GM10248 (cell line): ENCODE measurements at regions not wholly inside any gene's neighbourhood (a gene's known extent, or its start where the extent isn't known, plus 50 kb on each side); places are given as distances from the start of the nearest gene placed in this dataset.

ENCODE experiments used
- CTCF ChIA-PET: fragments of 300-600 bp; sonication (Branson Sonifier 250); formaldehyde crosslinking; extraction: SDS; loops from one replicate; lab custom pipeline; 2021; ENCODE audit warnings: antibody characterized with exemption; lab: Yijun Ruan, JAX
- POLR2A ChIA-PET: fragments of 350-650 bp; sonication (Branson Sonifier 250); formaldehyde crosslinking; extraction: SDS; loops from one replicate; lab custom pipeline; 2020; ENCODE audit warnings: antibody characterized with exemption; lab: Yijun Ruan, JAX
- DNase-seq: peaks from one replicate; pipeline ENCODE4 v3.0.0; 2012; ENCODE audit errors: extremely low spot score
- TF ChIP-seq, protein P1 (sequence below): IDR thresholded peaks from 2 replicates; pipeline ENCODE4 v1.5.1; 2012; ENCODE audit warnings: mild to moderate bottlenecking, low read depth; ENCODE audit errors: extremely low read depth, missing control alignments, control extremely low read depth

DNA sequence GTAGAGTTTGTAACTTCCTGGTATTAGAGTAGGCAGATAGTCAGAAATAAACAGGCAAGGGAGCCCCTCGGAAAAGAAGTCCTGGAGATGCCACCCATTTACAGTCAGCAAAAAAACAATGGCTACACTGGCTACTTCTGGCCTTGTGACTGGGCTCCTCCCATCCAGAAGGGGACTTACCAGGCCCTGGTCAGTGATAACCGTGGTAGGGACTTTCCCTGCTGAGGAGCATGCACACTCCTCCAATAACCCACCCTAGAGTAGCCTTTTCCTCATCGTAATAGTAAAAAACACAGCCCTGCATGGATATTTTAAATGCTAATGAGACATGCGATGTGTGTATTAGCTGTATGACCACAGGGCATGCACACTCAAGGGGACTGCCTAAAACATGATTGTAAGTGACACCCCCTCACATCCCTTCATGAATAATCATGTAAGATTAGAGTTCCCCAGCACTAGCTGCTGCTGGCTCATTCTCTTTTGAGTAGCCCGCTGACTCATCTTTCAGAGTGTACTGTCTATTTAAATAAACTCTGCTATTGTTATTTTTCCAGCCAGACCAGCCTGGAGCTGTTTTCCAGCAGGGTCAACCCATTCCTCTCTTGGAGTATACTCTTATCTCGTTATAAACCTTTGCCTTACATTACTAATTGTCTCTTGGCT, 413.8 kb upstream of the TMTC1 start:
- ChIA-PET CTCF (no interaction called here), POLR2A (no interaction called here)
- no peak for DNase-seq
- TF ChIP-seq, protein P1, sequence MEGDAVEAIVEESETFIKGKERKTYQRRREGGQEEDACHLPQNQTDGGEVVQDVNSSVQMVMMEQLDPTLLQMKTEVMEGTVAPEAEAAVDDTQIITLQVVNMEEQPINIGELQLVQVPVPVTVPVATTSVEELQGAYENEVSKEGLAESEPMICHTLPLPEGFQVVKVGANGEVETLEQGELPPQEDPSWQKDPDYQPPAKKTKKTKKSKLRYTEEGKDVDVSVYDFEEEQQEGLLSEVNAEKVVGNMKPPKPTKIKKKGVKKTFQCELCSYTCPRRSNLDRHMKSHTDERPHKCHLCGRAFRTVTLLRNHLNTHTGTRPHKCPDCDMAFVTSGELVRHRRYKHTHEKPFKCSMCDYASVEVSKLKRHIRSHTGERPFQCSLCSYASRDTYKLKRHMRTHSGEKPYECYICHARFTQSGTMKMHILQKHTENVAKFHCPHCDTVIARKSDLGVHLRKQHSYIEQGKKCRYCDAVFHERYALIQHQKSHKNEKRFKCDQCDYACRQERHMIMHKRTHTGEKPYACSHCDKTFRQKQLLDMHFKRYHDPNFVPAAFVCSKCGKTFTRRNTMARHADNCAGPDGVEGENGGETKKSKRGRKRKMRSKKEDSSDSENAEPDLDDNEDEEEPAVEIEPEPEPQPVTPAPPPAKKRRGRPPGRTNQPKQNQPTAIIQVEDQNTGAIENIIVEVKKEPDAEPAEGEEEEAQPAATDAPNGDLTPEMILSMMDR, result no peak

DNA sequence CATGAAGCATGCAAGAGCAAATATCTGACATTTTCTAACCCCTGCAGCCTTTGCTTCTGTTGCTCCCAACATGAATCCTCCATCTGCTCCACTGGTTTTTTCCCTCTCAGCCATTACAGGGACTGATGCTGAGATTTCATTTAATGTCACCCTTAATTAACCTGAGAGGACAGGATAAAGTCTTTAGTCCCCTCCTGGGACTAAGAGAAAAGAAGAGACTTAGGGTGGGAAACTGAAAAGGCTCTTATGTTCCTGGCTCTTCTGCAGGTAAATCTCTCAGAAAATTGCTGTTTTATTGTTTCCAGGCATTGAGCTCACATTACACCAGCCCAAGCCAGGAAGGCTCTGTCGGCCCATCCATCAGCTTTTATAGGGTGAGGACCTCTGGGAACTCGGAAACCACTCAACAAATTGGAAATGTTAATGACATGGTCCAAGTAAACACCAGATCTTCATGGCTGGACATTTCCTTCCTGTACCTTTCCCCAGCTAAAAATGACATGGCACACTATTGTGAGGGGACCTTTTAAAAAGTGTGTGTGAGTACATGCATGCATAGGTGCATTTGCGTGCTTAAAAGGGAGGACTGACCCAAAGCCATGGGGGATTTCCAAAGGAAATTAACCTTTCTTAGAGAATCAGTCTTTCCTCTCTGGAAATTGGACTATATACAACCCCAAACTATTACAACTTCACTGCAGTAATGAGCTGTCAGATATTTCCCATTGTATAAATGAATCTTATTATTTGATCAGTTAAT, 408.1 kb upstream of the TMTC1 start:
- DNase-seq, result no peak
- CTCF ChIA-PET, result interaction anchor here (0.5 kb wide), 1 partner anchor 40 kb away, joined by 3 read pairs; no protein-coding TSS in a partner anchor
- POLR2A ChIA-PET, result no interaction called here
- TF ChIP-seq, protein P1, result no peak

DNA sequence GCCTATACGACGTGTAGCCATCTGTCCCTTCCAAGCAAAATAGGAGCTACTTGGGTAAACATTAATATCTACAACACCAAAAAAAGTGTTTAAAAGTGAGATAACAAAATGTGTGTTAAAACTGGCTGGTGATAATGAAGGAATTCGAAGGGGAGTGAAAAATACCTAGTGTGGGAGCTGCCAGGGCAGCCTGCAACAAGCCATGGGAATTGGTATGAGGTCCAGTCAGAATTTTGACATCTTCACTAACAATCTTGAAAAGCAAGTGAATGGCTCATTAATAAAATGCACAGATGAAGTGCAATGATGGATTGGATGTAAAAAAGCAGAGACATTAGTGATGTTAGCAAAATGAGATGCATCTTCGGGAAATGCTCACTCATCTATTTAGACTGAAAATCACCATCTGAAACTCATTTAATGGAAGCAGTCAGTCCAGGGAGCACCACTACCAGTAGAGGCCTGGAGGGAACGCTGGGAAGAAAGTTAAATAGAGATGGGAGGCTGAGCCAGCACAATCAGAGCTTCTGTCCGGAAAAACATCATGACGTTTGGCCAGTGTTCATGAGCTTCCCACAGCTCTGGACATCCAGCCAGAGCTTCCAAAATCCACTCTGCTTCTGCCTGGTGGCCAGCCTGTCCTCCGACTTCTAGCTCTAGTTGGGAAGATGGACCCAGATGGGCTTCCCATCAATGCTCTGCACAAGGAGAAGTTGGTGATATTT, 405.0 kb upstream of the TMTC1 start:
- CTCF ChIA-PET, result interaction anchor here (0.7 to 1.5 kb wide), 3 partner anchors 9 to 60 kb away, joined by 3 read pairs; no protein-coding TSS in a partner anchor
- no peak for DNase-seq
- POLR2A ChIA-PET, result no interaction called here
- TF ChIP-seq, protein P1, result no peak

DNA sequence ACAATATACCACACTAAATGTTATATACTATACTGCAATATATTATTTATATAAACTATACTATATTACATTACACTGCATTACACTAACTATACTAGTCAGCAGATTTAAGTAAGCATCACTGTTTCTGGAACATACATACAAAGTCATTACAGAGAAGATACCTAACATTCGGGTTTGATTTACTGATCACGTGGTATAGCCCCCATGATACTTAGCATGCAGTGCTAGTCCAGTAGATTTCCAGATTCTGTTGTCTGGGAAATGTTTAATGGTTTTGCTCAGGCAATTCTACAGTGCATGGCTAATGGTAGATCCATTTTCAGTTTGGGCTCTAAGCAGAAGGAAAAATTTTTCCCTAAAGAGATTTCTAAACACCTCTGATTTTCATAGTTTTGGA, 403.7 kb upstream of the TMTC1 start:
- TF ChIP-seq, protein P1, result no peak
- DNase-seq, result no peak
- ChIA-PET CTCF (no interaction called here), POLR2A (no interaction called here)

DNA sequence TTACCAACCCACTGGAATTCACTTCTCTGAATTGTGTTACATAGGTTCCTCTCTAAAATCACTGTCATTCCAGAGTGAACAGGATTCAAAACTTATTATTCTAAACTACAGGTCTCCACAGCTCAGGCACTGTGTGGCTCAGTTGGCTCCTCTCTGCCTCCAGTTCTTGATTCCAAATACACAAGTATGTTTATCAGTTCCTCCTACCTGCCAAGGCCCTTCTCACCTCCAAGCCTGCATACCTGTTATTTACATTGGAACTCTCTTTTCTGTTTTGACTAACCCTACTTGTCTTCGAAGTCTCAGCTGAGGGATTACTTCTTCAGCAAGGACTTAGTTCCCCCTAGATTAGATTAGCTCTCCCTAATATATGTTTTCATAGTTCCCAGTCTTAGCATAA, 397.6 kb upstream of the TMTC1 start:
- CTCF ChIA-PET, result no interaction called here
- TF ChIP-seq, protein P1, result no peak
- no peak for DNase-seq
- POLR2A ChIA-PET, result no interaction called here

DNA sequence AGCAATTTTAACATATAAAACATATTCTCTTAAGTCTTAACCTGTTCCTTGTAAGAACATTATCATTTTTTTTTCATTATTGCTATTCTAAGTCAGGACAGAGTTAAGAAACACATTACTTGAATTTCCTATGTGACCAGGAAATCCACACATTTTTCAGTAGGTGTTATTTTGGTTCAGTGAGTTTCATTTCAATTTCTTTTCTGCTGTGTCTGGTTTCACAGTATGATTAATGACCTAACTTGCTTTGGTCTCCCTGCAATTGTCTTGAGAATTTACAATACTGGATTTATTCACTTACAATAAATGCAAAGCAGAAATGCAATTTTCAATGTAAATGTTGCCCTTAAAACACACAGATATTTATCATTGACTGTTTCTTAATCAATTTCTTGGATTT, 396.9 kb upstream of the TMTC1 start:
- ChIA-PET POLR2A (no interaction called here), CTCF (no interaction called here)
- TF ChIP-seq, protein P1, result no peak
- no peak for DNase-seq
